Heart left ventricle (tissue), 13 donors: ENCODE measurements at regions not wholly inside any gene's neighbourhood (a gene's known extent, or its start where the extent isn't known, plus 50 kb on each side); places are given as distances from the start of the nearest gene placed in this dataset.

Experiments
- POLR2A ChIP-seq, 2 donors: fragments of 450-650 bp; IDR thresholded peaks; one replicate each; pipeline ENCODE4 v1.6.1; 2017; ENCODE audit warnings: antibody characterized with exemption in 2 of 2, mild to moderate bottlenecking in 2 of 2, moderate library complexity in 2 of 2
- TF ChIP-seq, protein P1 (sequence below), 12 donors: fragments of 200-600 bp; sonication (generic) in 4 of 12; IDR thresholded peaks; one replicate each; pipeline versions ENCODE4 v1.5.0 to v1.8.0; 2018 to 2022; ENCODE audit warnings: antibody characterized with exemption in 12 of 12, mild to moderate bottlenecking in 5 of 12
- donor health status: ischemic (EF 13 %, LVEDD 7.1; RV severe dilation, severe dysfunction).
- donor health status: DM: no; HTN: yes; CAD: no.
- donor health status: DM: no; HTN: no; CAD: no.
- donor health status: ischemic (EF 25% LVEDD 6.9; RV normal size, moderate dysfunction).
- donor health status: ischemic (EF 25% LVEDD 5.7; RV mildly dilated, moderate dysfunction).
- donor health status: ischemic (EF 35%, LVEDD 5.7; RV mildly dilated, moderate dysfunction).
- donor health status: nonischemic (EF 11% LVEDD 7.7; RV severe dilation, severe dysfunction).
- donor health status: DM: yes; HTN: yes; CAD: no.
- donor health status: PGD.
- donor health status: ischemic (EF 29% LVEDD 5.4; RV normal size, mild dysfunction).
- donor health status: nonischemic (EF 23%, LVEDD 6.1; RV moderate dilation, normal function).

DNA sequence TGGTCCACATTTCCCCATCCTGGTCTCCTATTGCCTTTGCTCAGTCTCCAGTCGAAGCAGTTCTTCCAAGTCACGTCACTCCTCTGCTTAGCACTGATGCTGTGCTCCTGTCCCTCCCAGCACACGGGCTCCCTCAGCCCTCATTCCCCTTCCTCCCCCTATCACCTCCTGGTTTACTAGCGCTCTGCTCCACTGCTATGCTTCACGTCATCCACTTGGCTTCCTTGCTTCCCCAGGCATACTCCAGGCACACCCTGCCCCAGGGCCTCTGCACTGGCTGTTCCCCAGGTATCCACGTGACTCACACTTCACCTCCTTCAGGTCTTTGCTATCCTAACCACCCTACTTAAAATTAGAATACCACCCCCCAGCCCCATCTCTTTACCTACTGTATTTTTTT, 269.3 kb downstream of the GLI2 start:
- TF ChIP-seq, protein P1, sequence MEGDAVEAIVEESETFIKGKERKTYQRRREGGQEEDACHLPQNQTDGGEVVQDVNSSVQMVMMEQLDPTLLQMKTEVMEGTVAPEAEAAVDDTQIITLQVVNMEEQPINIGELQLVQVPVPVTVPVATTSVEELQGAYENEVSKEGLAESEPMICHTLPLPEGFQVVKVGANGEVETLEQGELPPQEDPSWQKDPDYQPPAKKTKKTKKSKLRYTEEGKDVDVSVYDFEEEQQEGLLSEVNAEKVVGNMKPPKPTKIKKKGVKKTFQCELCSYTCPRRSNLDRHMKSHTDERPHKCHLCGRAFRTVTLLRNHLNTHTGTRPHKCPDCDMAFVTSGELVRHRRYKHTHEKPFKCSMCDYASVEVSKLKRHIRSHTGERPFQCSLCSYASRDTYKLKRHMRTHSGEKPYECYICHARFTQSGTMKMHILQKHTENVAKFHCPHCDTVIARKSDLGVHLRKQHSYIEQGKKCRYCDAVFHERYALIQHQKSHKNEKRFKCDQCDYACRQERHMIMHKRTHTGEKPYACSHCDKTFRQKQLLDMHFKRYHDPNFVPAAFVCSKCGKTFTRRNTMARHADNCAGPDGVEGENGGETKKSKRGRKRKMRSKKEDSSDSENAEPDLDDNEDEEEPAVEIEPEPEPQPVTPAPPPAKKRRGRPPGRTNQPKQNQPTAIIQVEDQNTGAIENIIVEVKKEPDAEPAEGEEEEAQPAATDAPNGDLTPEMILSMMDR (IDR thresholded peaks at IDR 0.05): no peak
- TF ChIP-seq POLR2A (IDR thresholded peaks at IDR 0.05): no peak
